ENCODE measurements at regions not wholly inside any gene's neighbourhood (a gene's known extent, or its start where the extent isn't known, plus 50 kb on each side); places are given as distances from the start of the nearest gene placed in this dataset.

GRCh38 chr18:61064911-61065310 is 268.3 kb upstream of the CDH20 start:
- in situ Hi-C loops (cut with HindIII; ENCODE audit: low sequenced_read_pairs), result no loop called here
- TF ChIP-seq, protein P1, sequence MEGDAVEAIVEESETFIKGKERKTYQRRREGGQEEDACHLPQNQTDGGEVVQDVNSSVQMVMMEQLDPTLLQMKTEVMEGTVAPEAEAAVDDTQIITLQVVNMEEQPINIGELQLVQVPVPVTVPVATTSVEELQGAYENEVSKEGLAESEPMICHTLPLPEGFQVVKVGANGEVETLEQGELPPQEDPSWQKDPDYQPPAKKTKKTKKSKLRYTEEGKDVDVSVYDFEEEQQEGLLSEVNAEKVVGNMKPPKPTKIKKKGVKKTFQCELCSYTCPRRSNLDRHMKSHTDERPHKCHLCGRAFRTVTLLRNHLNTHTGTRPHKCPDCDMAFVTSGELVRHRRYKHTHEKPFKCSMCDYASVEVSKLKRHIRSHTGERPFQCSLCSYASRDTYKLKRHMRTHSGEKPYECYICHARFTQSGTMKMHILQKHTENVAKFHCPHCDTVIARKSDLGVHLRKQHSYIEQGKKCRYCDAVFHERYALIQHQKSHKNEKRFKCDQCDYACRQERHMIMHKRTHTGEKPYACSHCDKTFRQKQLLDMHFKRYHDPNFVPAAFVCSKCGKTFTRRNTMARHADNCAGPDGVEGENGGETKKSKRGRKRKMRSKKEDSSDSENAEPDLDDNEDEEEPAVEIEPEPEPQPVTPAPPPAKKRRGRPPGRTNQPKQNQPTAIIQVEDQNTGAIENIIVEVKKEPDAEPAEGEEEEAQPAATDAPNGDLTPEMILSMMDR (IDR thresholded peaks at IDR 0.05; ENCODE audit: low read depth, low read length, missing control alignments), result no peak
- no peak overlapping the region for H3K4me3 ChIP-seq (ENCODE audit: low read depth, low read length)
- no peak for DNase-seq (ENCODE audit: low read depth)

DNA sequence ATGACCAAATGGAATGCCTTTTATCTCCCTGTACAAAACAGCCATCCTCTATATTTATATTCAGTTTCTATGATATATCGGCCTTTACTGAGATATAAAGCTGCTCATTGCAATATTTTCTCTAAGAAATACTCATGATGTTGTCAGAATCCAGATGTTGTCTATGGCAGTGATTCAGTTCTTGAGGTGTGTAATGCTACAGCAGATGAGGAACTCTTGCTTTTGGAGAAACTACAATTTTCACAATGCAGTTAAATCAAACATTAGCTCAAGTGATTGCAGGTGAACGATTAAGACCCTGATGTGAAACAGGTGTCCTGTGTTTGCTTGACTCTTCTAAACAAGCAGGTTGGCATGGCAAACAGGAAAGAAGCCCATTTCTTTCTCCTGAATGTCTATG is 256.2 kb upstream of the CDH20 start:
- TF ChIP-seq, protein P1 (IDR thresholded peaks at IDR 0.05; ENCODE audit: low read depth, low read length, missing control alignments), result no peak
- in situ Hi-C loops (cut with HindIII; ENCODE audit: low sequenced_read_pairs), result no loop called here
- no peak overlapping the region for H3K4me3 ChIP-seq (ENCODE audit: low read depth, low read length)
- no peak for DNase-seq (ENCODE audit: low read depth)

- H3K4me3 ChIP-seq (ENCODE audit: low read depth, low read length), result no peak overlapping the region
- no peak for DNase-seq (ENCODE audit: low read depth)
- in situ Hi-C loops (cut with HindIII; ENCODE audit: low sequenced_read_pairs), result no loop called here
- TF ChIP-seq, protein P1 (IDR thresholded peaks at IDR 0.05; ENCODE audit: low read depth, low read length, missing control alignments), result no peak
These were observed 253.5 kb upstream of the CDH20 start for GRCh38 chr18:61079714-61080113.

DNA sequence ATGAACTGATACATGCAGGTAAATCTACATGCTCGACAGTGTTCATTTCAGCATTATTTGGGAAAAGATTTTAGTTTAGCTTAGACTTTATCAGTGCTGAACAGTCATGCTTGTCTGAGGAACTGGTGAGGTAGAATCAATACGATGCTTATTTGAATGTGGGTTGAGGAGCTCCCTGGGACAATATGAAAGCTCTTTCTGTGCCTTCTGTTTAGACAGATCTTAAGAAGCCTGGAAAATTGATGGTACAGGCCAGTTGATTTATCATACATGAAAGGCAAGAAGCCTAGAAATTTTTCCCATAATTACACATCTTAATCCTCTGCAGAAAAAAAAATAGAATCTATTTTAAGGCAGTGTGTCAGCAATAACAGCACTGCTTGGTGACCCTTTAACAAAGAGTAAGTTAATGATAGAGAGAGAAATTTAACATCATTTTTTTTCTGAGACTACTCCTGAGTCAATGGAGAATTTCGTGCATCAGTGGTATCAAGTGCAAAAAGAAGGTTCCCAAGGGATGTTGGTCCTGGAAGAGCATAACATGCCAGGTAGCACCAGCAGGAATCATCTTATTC is 252.2 kb upstream of the CDH20 start:
- in situ Hi-C loops (cut with HindIII; ENCODE audit: low sequenced_read_pairs), result no loop called here
- DNase-seq (ENCODE audit: low read depth), result no peak
- no peak overlapping the region for H3K4me3 ChIP-seq (ENCODE audit: low read depth, low read length)
- TF ChIP-seq, protein P1 (IDR thresholded peaks at IDR 0.05; ENCODE audit: low read depth, low read length, missing control alignments), result no peak

- no peak for DNase-seq (ENCODE audit: low read depth)
- H3K4me3 ChIP-seq (ENCODE audit: low read depth, low read length), result no peak overlapping the region
- in situ Hi-C loops (cut with HindIII; ENCODE audit: low sequenced_read_pairs), result no loop called here
- TF ChIP-seq, protein P1 (IDR thresholded peaks at IDR 0.05; ENCODE audit: low read depth, low read length, missing control alignments), result no peak
These were observed 250.1 kb upstream of the CDH20 start for GRCh38 chr18:61082976-61083630.

DNA sequence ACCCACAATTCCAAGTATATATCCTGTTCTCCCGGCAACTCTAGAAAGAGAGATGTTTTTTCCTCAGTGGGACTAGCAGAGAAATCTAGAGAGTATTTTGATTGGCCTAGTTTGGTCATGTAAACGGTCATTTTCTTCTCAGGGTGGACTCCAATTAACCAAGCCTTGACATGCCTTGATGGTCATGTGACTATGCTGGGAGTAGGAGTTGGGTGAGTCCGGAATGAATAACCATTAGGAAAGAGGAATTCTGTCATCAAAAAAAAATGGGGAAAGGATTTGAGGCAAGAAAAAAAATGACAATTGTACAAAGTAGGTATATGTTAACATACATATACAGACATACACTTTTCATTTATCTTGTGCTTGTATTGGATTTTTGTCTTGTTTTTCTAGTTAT is 248.2 kb upstream of the CDH20 start:
- DNase-seq (ENCODE audit: low read depth), result no peak
- in situ Hi-C loops (cut with HindIII; ENCODE audit: low sequenced_read_pairs), result no loop called here
- TF ChIP-seq, protein P1 (IDR thresholded peaks at IDR 0.05; ENCODE audit: low read depth, low read length, missing control alignments), result no peak

More for the DNA sequence above, 248.2 kb upstream of the CDH20 start:
- no peak overlapping the region for H3K4me3 ChIP-seq (ENCODE audit: low read depth, low read length)

All from astrocyte of the cerebellum (primary cell).